ENCODE measurements at regions not wholly inside any gene's neighbourhood (a gene's known extent, or its start where the extent isn't known, plus 50 kb on each side); places are given as distances from the start of the nearest gene placed in this dataset.

DNA sequence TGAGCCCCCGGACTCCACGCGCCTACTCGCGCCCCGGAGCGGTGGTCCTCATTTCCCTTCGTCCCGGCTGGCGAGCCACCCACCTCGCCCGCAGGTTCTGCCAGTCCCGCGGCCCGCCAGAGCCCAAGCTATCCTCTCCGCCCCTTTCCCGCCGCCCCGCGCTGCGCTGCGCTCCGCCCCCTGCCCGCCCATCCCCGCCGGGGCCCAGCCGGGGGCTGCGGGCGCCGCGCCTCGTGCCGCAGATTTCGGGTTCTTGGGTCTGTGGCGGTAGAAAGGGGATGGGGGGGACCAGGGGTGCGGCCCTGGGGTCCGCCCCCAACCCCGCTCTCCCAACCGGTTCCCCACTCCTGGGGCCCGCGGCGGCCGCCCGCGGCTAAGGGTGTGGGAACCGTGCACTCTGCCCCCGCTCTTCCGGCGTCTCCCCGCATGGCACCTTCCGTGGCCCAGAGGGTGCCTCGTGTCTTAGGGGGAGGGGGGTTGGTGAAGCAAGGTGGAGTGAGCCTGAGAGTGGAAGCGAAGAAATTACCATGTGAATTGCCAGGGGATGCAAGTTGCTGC, 650.8 kb upstream of the DIPK2B start:
- WGBS (ENCODE audit: insufficient coverage), result 0% methylated on average over 6 of the region's 53 CpGs
- H3K4me1 Mint-ChIP-seq, result peaks cover 21% of the 10 kb centered on the region
- H3K36me3 ChIP-seq (replicated peaks in 1 of 2; ENCODE audit: control insufficient read depth in 1 of 2, insufficient read depth in 2 of 2, low read length in 2 of 2), result no peaks in the 10 kb centered on the region
- H3K4me3 Mint-ChIP-seq, result peak overlapping the region; percentile 74 to 85
- peak in 1 of 3 donors; percentile 6 for DNase-seq
- intact Hi-C loops (cut with micrococcal nuclease), result no loop called here
- H3K27me3 Mint-ChIP-seq (ENCODE audit: low read depth in 3 of 3), result peaks cover 26 to 31% (median 30%) of the 10 kb centered on the region in 3 donors
- H3K9ac ChIP-seq (ENCODE audit: insufficient read depth, low read length, poor library complexity, severe bottlenecking), result no peak overlapping the region
- TF ChIP-seq, protein P1, sequence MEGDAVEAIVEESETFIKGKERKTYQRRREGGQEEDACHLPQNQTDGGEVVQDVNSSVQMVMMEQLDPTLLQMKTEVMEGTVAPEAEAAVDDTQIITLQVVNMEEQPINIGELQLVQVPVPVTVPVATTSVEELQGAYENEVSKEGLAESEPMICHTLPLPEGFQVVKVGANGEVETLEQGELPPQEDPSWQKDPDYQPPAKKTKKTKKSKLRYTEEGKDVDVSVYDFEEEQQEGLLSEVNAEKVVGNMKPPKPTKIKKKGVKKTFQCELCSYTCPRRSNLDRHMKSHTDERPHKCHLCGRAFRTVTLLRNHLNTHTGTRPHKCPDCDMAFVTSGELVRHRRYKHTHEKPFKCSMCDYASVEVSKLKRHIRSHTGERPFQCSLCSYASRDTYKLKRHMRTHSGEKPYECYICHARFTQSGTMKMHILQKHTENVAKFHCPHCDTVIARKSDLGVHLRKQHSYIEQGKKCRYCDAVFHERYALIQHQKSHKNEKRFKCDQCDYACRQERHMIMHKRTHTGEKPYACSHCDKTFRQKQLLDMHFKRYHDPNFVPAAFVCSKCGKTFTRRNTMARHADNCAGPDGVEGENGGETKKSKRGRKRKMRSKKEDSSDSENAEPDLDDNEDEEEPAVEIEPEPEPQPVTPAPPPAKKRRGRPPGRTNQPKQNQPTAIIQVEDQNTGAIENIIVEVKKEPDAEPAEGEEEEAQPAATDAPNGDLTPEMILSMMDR (IDR thresholded peaks at IDR 0.05), result no peak
- H3K4me2 ChIP-seq (replicated peaks; ENCODE audit: extremely low read depth, low read length, poor library complexity, severe bottlenecking), result peak overlapping the region; percentile 86
- H3K9me3 Mint-ChIP-seq, result peaks cover 0 to 9% (median 8%) of the 10 kb centered on the region in 7 donors
- no peaks in the 10 kb centered on the region for H3K36me3 Mint-ChIP-seq
- H3K79me2 ChIP-seq (ENCODE audit: insufficient read depth, low read length), result no peaks in the 10 kb centered on the region
- no peaks in the 10 kb centered on the region for H4K20me1 ChIP-seq (ENCODE audit: insufficient read depth, low read length)
- H3K27ac ChIP-seq (ENCODE audit: low read depth in 1 of 2, low read length in 2 of 2), result no peak overlapping the region
- peak overlapping the region; percentile 61 for H2AFZ ChIP-seq (ENCODE audit: insufficient read depth, low read depth, low read length, poor library complexity, severe bottlenecking)
- H3K4me3 ChIP-seq (replicated peaks in 1 of 3; ENCODE audit: low read depth in 2 of 3, low read length in 3 of 3), result peak overlapping the region; percentile 32 to 79 (median 49)
- H3K4me1 ChIP-seq (ENCODE audit: control insufficient read depth in 1 of 2, insufficient read depth in 2 of 2, low read length in 2 of 2), result peaks cover 16 to 20% of the 10 kb centered on the region in 2 donors
- H3K27me3 ChIP-seq (ENCODE audit: control insufficient read depth in 2 of 2, insufficient read depth in 2 of 2, low read length in 2 of 2), result peaks cover 29 to 30% of the 10 kb centered on the region in 2 donors
- no peaks in the 10 kb centered on the region for H3K9me3 ChIP-seq (replicated peaks in 1 of 2; ENCODE audit: control insufficient read depth in 1 of 2, insufficient read depth in 1 of 2, low read length in 2 of 2)
- H3K27ac Mint-ChIP-seq, result no peak overlapping the region

DNA sequence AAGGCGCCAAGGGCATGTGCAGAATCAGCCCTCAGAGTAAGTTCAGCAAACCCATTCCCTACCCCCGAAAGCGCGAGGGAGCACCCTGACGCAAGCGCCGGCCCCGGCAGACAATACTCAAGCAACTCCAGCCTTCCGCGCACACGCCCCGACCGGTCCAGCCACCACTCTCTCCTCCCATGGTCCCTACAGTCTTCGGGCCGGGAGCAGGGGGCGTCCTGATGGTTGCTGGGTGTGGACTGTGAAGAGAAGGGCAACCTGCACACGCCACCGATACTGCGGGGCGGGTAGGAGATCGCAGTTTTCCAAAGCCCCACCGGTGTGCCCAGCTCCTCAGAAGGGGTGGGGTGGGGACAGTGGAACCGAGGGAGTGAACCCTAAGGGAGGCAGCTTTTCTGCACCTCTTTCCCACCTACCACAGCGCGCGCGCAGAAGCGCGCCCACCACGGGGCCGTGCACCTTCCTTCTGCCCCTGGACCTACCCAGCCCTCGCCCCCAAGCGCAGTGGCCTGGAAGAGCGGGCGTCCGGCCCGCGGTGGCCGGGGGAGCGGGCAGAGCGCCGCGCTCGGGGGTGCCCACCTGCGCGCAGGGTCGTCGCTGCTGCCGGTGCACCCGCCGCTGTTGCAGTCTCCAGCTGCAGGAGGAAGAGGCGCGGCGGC, 650.2 kb upstream of the DIPK2B start:
- Histone ChIP-seq H4K20me1 (ENCODE audit: insufficient read depth, low read length) (no peaks in the 10 kb centered on the region), H2AFZ (ENCODE audit: insufficient read depth, low read depth, low read length, poor library complexity, severe bottlenecking) (peak overlapping the region; percentile 61), H3K9ac (ENCODE audit: insufficient read depth, low read length, poor library complexity, severe bottlenecking) (no peak overlapping the region), H3K9me3 (replicated peaks in 1 of 2; ENCODE audit: control insufficient read depth in 1 of 2, insufficient read depth in 1 of 2, low read length in 2 of 2) (no peaks in the 10 kb centered on the region), H3K4me2 (replicated peaks; ENCODE audit: extremely low read depth, low read length, poor library complexity, severe bottlenecking) (peak overlapping the region; percentile 86), H3K27ac (ENCODE audit: low read depth in 1 of 2, low read length in 2 of 2) (no peak overlapping the region), H3K79me2 (ENCODE audit: insufficient read depth, low read length) (no peaks in the 10 kb centered on the region), H3K36me3 (replicated peaks in 1 of 2; ENCODE audit: control insufficient read depth in 1 of 2, insufficient read depth in 2 of 2, low read length in 2 of 2) (no peaks in the 10 kb centered on the region), H3K4me1 (ENCODE audit: control insufficient read depth in 1 of 2, insufficient read depth in 2 of 2, low read length in 2 of 2) (peaks cover 16 to 20% of the 10 kb centered on the region in 2 donors), H3K4me3 (replicated peaks in 1 of 3; ENCODE audit: low read depth in 2 of 3, low read length in 3 of 3) (peak overlapping the region; percentile 32 to 79 (median 49)), H3K27me3 (ENCODE audit: control insufficient read depth in 2 of 2, insufficient read depth in 2 of 2, low read length in 2 of 2) (peaks cover 29 to 32% of the 10 kb centered on the region in 2 donors)
- intact Hi-C loops (cut with micrococcal nuclease), result no loop called here
- no peaks in the 10 kb centered on the region for H3K36me3 Mint-ChIP-seq
- H3K4me1 Mint-ChIP-seq, result peaks cover 21% of the 10 kb centered on the region
- peak overlapping the region; percentile 90 to 98 for H3K4me3 Mint-ChIP-seq
- H3K27me3 Mint-ChIP-seq (ENCODE audit: low read depth in 3 of 3), result peaks cover 26 to 30% (median 30%) of the 10 kb centered on the region in 3 donors
- H3K27ac Mint-ChIP-seq, result peak overlapping the region in 2 of 7 donors; percentile 19 to 57
- TF ChIP-seq, protein P1 (IDR thresholded peaks at IDR 0.05), result no peak
- DNase-seq, result peak; percentile 3 to 17 (median 4)
- 2% methylated on average over 13 of the region's 54 CpGs for WGBS (ENCODE audit: insufficient coverage)
- peaks cover 0 to 9% (median 6%) of the 10 kb centered on the region in 7 donors for H3K9me3 Mint-ChIP-seq
